ENCODE measurements at regions not wholly inside any gene's neighbourhood (a gene's known extent, or its start where the extent isn't known, plus 50 kb on each side); places are given as distances from the start of the nearest gene placed in this dataset.

DNA sequence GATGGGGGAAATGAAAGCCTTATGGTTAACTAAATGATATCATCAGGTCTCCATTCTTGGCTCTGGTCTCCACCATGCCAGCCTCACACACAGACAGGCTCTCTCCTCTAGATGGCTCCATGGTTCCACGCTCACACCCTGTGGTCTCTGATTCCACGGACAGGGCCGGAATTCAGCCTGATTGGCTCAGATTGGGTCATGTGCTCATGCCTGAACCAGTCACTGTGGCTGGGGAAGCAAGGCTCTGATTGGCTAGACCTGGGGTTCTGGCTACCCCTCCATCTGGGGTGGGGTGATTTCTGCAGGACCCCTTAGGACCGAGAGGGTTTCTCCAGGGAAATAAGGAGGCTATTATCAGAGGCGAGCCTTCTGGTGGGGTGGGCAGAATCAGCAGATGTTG is 277.0 kb downstream of the PTPRU start:
- DNase-seq (ENCODE audit: low spot score): peak; percentile 39

DNA sequence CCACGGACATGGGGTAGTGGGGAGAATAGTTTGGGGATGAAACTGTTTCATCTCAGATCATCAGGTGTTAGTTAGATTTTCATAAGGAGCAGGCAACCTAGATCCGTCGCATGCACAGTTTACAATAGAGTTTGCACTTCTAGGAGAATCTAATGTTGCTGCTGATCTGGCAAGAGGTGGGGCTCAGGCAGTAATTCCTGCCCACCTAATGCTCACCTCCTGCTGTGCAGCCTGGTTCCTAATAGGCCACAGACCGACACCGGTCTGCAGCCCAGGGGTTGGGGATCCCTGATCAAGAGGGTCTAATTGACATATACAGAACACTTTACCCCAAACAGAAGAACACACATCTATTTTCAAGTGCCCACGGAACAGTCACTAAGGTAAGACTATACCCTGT is 275.1 kb downstream of the PTPRU start:
- no peak for DNase-seq (ENCODE audit: low spot score)

DNA sequence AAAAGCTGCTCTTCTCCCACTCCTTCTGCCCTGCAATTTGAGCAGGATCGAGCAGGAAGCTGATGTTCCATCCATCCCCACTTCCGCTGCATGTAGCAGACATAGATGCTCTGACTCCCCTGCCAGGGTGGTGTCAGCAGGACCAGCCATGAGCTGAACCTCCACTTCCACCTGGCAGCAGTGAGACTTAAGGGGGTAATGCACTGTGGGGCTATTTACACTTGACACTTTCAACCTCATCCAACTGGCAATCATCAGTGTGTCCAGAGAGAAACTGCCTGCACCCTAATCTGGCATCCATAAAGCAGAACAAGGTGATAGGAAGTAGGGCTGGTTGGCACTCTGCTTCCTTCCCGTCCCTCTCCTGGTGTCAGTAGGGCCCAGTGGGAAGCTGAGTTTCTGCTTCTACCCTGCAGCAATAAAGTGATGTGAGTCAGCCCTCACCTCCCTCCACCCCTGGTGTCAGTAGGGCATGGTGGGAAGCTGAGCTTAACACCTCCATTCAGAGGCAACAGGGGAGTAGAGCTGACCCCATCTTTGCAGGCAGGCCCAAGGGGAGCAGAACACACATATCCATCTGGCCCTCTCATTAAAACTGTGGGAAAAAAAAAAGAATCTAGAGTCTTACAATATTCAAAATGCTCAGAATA is 272.3 kb downstream of the PTPRU start:
- DNase-seq (ENCODE audit: low spot score): no peak

DNA sequence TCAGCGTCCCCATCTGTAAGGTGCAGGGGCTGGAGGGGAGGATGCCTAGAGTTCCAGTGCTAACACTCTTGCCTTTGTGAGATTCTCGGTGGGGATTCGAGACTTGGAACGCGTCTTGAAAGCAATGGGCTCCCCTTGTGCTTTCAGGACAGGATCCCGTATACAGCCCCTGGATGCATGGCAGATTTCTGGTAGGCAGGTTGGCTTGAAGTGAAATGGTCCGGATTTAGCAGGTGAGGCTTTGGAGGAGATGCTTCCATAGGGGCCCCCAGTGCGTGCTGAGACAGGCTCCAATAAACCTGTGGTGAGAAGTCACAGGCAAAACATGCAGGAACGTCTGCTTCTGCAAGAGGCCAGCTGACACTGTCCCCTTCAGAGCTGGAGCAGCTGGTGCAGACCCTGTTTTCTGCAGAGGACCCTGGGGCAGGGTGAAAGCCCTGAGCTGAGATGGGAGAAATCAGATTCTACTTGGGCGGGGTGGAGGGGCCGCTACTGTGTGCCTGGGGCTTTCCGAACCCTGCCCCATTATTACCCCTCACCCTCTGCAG is 270.4 kb downstream of the PTPRU start:
- no peak for DNase-seq (ENCODE audit: low spot score)

DNA sequence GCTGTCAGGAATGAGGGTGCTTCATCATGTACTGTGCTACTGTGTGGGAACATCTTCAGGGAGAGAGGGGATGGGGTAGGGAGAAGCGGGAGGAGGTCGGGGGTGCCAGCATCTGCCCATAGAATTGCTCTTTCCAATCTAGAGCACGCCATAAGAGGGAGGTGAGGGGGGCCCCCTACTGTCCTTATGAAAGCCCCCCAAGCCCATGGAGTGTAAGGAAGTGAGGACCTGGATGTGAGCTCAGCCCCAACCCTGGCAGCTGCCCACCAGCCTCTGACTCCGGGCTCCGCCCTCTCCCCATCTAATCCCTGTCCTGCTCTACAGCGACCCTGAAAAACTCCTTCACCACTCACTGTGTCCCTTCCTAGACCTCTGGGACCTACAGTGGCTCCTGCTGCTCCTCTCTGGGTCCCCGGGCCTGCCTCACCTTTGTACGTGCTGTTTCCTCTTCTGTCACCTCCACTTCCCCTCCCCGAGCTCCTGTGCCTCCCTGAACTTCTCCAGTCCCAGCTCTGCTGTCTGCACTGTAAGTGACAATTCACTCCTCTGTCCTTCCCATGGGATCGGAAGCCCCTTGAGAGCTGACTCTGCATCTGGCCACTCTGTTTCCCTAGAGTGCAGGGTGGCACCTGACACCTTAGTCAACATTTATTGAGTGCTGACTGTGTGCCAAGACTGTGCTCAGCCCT is 269.4 kb downstream of the PTPRU start:
- DNase-seq (ENCODE audit: low spot score): no peak

DNA sequence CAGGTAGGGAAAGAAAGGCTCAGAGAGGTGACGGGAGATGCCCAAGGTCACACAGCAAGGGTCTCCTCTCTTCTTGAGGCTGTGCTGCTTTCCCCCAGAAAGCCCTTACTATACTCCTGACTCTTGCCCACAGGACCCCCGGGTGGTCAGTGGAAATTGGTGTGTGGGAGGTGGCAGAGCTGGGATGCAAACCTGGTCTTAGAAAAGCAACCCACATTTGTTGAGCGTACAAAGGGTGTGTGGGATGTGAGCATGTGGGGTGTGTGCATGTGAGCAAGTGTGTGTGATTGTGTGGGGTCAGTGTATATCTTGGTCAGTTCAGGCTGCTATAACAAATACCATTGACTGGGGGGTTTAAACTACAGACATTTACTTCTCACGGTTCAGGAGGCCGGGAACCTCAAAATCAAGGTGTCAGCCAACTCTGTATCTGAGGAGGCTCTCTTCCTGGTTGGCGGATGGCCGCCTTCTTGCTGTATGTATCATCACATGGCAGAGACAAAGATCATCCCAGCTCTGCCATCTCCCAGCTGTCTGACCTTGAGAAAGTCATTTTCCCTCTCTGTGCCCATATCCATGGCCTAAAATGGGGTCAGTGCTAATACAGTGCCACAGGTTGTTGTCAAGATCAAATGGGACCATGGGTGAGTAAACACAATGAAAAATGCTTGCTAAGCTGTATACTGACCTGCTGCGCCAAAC is 268.5 kb downstream of the PTPRU start:
- DNase-seq (ENCODE audit: low spot score): no peak

DNA sequence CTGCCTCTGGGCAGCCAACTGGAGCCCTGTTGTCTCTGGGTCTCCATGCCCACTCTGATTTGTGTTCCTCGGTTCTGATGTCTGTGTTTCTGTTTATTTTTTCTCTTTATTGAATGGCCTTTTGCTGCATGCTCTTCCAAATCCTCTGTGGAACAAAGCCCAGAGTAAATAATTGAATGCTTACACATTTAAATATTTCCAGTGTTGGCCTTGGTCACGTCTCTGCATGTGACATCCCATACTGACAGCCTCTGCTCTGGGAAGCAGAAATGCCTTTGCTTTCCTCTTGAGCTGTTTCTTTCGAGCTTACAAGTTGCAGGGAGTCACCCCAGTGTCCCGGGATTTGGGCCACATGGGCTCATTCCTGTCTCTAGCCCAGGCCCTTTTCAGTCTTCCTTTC is 267.9 kb downstream of the PTPRU start:
- no peak for DNase-seq (ENCODE audit: low spot score)

DNA sequence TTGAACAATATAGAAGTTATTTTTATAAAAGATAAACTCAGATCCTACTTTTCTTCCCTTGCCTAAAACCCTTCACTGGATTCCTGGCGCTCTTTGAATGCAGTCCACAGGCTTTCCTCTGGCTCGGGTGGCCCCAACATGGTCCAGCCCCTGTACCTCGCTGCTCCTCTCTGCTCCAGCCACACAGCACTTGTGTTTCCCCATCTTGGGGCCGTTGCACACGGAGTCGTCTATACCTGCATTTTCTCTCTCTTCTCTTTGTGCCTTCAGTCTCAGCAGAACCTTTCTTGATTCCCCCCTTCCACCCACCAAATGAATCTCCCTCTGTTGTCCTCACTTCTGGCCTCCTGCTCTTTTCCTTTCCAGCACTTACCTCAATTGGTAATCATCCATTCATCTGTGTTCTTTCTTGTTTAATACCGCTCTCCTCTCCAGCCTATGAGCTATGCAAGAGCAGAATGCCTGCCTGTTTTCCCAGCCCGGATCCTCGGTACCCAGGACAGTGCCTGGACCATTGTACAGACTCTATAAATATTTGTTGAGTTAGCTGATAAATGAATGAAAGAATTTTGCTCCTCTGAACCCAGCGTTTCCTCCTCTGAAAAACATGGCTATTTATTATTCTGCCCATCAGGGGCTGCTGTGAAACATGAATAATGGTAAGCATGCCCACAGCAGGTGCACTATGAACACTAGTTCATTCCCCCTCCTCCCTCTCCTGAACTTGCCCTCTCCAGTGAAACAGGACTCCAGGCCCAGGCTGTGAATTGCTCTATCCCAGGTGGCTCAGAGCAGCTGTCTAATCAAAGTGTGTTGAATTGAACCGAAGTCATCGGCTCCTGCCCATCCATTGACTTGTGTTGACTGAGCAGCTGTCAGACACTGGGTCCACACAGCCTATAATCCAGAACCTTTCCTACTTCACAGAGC is 266.9 kb downstream of the PTPRU start:
- DNase-seq (ENCODE audit: low spot score): no peak

DNA sequence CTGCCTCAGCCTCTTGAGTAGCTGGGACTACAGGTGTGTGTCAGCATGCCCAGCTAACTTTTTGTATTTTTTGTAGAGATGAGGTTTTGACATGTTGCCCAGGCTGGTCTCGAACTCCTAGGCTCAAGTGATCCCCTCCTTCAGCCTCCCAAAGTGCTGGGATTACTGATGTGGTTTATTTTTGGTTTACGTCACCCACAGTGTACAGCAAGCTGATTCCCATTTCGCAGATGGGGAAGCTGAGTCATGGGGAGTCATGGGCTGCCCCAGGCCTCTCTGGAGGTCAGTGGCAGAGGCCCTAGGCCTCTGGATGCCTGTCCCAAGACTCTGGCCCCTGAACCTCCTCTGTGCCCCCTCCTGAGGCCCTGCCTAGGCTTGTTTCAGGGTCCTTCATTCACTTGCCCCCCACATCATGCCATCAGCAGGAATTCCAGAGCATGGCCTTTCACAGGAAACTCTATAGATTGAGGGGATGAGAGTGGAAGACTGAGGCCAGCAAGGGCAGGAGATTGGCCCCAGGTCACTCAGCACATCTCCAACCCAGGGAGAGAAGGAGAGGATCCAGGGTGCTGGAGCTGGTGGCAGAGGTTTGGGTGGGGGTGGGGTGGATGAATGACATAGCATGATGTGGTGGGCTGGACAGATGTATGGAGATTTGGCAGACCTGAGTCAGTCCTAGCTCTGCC is 266.0 kb downstream of the PTPRU start:
- DNase-seq (ENCODE audit: low spot score): no peak

DNA sequence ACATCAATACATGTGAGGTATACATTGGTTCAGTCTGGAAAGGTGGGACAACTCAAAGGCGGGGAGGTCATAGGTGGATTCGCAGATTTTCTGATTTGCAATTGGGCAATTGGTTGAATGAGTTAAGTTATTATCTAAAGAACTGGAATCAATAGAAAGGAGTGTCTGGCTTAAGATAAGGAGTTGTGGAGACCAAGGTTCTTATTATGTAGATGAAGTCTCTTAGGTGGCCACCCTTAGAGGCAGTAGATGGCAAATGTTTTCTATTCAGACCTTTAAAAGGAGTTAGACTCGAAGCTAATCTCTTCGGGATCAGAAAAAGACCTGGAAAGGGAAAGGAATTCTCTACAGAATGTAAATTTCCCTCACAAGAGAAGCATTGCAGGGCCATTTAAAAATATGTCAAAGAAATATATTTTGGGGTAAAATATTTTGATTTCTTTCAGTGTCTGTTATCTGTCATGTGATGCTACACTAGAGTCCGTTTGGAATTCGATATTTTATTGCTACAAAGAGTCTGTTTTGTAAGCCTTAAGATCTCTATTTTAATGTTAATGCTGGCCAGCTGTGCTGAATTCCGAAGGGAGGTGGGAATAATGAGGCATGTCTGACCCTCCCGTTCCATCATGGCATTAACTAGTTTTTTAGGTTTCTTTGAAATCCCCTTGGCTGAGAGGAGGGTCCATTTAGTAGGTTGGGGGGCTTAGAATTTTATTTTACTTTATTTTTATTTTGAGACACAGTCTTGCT is 265.1 kb downstream of the PTPRU start:
- DNase-seq (ENCODE audit: low spot score): no peak

DNA sequence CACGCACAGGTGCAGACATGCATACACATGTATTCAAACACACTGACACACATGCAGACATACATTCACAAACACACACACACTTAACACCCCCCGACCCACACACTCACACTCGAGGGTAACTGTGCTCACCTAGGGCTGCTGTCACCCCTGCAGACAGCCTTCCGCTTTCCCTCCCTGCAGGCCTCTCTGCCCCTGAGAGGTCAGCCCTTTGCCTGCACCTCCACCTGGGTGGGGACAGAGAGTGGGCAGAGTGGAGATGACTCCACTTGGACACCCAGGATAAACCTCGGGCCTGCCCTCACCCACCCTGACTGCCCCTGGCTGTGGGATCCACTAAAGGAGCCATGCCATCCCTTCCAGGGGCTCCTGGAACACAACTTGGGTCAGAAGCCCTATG is 264.3 kb downstream of the PTPRU start:
- DNase-seq (ENCODE audit: low spot score): no peak

DNA sequence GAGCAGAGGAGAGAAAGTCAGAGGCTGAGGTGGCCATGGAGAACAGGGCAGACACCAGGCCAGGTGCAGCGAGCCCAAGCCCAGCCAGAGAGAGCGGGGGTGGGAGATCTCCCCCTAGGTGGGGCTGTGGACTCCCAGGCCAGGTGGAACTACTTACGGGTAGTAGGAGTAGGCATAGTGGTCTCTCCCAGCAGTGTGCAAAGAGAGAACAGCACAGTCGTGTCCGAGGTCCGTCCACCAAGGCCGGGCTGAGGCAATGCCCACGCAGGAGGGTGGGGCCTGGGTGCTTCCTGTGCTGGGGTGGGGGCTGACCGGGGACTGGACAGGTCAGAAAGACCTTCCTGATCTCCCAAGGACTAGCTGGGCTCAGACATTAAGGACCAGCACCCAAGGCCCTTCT is 263.7 kb downstream of the PTPRU start:
- DNase-seq (ENCODE audit: low spot score): no peak

DNA sequence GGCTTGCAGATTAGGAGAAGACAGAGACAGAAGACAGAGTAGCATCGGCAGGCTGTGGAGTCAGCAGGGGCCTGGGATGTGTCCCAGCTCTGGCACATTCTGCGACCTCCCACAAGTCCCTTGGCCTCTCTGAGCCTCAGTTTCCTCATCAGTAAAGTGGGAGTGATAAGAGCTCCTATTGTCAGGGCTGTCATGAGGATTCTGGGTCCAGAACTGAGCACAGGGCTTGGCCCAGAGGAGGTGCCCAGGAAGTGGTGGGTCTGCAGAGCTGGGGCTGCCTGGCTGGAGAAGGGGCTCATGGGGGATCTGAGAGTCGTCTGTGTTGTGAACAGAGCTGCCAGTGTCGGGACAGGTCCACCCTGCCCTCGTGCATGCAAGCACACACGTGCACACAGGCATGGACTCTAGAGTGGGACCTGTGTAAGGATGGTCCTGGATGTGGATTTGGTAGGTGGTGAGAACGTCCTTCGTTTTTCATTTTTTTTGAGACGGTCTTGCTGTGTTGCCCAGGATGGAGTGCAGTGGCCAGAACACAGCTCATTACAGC is 262.9 kb downstream of the PTPRU start:
- DNase-seq (ENCODE audit: low spot score): no peak

DNA sequence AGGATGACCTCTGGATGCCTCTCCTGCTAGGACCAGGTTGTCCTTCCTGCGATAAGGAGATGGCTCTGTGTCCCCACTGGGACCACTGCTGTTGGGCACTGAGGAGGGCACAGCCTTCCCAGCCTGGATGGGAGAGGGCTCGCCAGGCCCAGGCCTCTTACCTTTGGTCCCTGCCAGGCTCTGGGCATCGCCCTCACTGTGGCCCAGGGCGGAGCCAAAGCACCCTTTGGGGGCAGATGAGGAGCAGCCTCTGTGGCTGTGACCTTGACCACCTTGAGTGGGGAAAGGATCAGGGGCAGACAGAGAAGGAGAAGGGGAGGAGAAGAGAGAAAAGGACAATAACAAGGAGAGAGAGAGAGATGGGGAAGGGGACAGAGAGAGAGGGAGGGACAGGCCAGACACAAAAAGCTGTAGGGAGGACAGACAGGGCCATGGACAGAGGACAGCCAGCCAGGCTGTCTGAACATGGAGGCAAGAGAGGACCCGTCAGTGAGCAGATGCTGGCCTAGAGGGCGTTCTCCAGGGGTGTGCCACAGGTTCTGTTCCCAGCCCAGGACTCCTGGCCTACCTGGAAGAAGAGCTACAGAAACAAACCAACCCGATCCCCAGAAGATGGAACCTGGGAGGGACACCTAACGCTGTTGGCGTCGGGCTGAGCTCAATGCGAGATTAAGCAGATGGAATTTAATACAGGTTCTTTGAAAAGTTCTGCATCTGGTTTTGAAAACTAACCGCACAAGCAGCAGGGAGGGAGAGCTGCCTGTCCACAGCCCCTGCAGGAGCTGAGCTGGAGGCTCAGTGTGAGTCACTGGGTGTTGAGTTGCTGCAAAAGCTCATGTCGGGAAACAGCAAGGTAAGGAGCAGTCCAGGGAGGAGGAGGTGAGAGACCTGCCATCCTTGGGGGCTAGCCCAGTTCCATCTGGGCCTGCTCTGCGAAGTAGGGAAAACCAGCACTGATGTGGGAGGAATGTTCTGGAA is 262.1 kb downstream of the PTPRU start:
- DNase-seq (ENCODE audit: low spot score): no peak

DNA sequence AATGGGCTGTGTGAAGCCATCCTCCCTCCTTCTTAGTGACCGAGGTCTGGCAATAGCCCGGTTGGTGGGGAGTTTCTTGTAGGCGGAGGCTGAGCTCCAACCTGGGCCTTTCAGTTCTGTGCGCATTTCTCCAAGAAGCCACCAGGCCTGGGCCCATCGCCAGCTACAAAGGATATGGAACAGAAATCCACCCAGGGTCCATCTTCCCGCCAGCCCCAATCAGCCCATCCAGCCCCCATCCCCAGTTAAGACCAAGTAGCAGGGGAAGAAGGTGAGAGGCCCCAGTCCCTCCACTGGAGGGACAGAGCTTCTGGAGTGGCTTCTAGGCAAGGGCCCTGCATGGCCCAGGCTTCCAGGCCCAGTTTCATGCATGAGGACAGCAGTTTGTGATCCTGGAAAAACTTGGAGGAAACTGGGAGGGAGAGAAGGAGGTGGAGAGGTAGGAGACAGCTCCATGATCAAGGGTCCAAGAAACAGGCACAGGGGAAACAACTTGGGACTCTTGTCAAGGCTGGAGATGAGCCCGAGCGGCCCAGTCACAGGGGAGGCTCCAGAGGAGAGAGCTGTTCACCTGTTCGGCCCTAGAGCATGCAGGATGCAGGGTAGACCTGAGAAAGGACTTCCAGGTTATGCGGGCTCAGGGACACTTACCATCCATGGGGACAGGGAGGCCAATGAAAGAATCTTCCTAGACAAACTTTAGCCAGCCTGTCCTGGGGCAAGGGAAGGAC is 261.2 kb downstream of the PTPRU start:
- DNase-seq (ENCODE audit: low spot score): no peak

DNA sequence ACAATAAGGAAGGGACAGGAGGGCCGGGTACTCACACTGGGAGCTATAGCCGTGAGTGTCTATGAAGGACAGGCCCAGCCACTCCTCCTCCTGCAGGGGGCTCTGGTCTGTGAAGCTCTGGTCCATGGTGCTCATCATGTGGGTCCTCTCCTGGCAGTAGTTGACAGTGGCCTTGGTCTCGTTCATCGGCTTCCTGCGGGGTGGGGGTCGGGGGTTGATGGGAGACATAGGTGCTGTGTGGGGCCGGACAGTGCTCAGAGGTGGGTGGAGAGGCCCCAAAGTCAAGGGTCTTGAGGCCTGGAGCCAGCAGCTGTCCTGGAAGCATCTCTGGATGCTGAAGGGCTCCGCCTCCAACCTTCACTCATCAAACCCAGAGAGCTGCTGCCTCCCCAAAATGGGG is 260.4 kb downstream of the PTPRU start:
- no peak for DNase-seq (ENCODE audit: low spot score)

DNA sequence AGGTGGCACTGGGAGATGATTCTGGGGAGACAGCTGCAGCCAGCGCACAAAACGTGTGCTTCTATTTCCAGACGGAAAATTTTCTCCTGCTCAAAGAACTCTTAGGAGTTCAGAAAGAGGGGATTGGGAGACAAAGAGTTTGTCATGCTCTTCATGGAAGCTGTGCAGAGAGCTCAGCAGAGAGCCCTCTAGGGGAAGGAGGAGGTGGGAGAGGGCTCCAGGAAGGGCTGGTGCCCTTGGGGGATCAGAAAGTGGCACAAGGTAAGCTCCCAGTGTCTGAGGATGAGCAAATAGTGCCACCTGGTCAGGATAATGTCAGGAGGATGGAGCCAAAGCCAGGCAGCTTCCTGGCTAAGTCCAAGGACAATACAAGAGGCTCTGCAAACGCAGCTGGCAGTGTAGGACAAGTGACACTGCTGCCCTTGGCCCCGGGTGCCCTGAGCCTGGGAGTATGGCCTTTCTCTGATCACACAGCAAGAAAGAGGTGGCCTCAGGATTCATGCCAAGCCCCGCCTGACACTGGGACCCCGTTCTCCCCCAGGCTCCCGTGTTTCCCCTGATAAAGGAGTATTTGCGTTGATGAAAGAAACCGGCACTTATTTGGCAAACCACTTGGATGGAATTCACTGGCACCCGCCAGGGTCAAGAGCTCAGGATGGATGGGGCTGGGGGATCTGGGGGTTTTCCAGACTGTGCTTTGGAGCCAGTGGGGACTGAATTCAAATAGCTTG is 254.0 kb downstream of the PTPRU start:
- no peak for DNase-seq (ENCODE audit: low spot score)

DNA sequence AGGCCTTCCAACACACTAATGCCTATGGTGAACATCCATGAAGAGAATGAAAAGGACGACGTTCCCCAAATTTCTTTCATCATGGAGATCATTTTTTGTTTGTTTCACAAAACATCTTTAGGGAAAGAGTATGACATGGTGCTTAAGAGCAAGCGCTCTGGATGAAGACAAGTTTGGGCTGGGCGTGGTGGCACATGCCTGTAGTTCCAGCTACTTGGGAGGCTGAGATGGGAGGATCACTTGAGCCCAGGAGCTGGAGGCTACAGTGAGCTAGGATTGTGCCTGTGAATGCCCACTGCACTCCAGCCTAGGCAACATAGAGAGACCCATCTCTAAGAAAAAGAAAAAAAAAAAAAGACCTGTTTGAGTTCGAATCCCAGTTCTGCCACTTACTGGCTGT is 253.1 kb downstream of the PTPRU start:
- DNase-seq (ENCODE audit: low spot score): no peak
